ENCODE measurements at regions not wholly inside any gene's neighbourhood (a gene's known extent, or its start where the extent isn't known, plus 50 kb on each side); places are given as distances from the start of the nearest gene placed in this dataset.

GRCh38 chr10:117424883-117425649, 49.8 kb upstream of the PDZD8 start:
- WGBS, result 72% methylated on average over 13 of the region's 13 CpGs

More at GRCh38 chr10:117424883-117425649, 49.8 kb upstream of the PDZD8 start:
- Histone ChIP-seq H3K9me3 (ENCODE audit: control insufficient read depth, low read length) (no peaks in the 10 kb centered on the region), H3K27ac (ENCODE audit: low read length) (no peak overlapping the region), H3K4me1 (ENCODE audit: control insufficient read depth, insufficient read depth, low read length) (no peaks in the 10 kb centered on the region), H3K4me3 (ENCODE audit: low read length) (no peak overlapping the region), H3K27me3 (ENCODE audit: control insufficient read depth, insufficient read depth) (no peaks in the 10 kb centered on the region)
- DNase-seq (no peak), ATAC-seq (no peak)
- intact Hi-C loops (cut with DNase I), result no loop called here

Data from right cardiac atrium (tissue), 5 donors.